HCT116 (cell line): ENCODE measurements at regions not wholly inside any gene's neighbourhood (a gene's known extent, or its start where the extent isn't known, plus 50 kb on each side); places are given as distances from the start of the nearest gene placed in this dataset.

Experiments
- ATAC-seq: fragments of 200-7000 bp; cut with Tn5 transposase; 2 replicates; pipeline ENCODE4 v1.9.1; 2020; ENCODE audit warnings: mild to moderate bottlenecking, moderate library complexity
- BruUV-seq: library from RNA; stranded (reverse); fragments of 400-500 nt; replicated peaks from 2 replicates; lab custom pipeline; 2021; lab: Mats Ljungman, UMichigan
- CTCF ChIA-PET: fragments of 300-600 bp; sonication (Branson Sonifier 250); formaldehyde crosslinking; loops from one replicate; lab custom pipeline; 2021; ENCODE audit warnings: antibody characterized with exemption; lab: Charles Lee
- POLR2A ChIA-PET: fragments of 300-600, 350-600 bp; sonication (Branson Sonifier 250); formaldehyde crosslinking; loops from one replicate; lab custom pipeline; 2021; ENCODE audit warnings: antibody characterized with exemption; lab: Charles Lee
- RAD21 ChIA-PET, 2 experiments: fragments of 300-600 bp; sonication (Branson Sonifier 250); formaldehyde crosslinking; loops; one replicate each; lab custom pipeline; 2023; ENCODE audit warnings: low total read pairs in 2 of 2; ENCODE audit not compliant: uncharacterized antibody in 2 of 2, unreplicated experiment in 2 of 2, low non-redundant PET in 1 of 2; lab: Charles Lee
- DNase-seq: peaks from one replicate; pipeline ENCODE4 v3.0.0-alpha.2; 2010; ENCODE audit warnings: low read depth, low spot score
- H2AFZ ChIP-seq: fragments of 200-600 bp; shearing (Covaris generic), sonication (generic); 2 replicates; pipeline ENCODE4 v1.6.1; 2017; ENCODE audit warnings: low read depth, mixed run types, mixed read lengths, antibody characterized with exemption, low read length; ENCODE audit not compliant: poor library complexity, severe bottlenecking
- H3K27ac ChIP-seq: 2 replicates; pipeline ENCODE4 v1.5.1; 2012; ENCODE audit warnings: low read depth, low read length
- H3K27me3 ChIP-seq: fragments of 200-600 bp; sonication (generic); 2 replicates; pipeline ENCODE4 v1.6.1; 2016; ENCODE audit warnings: mixed run types, low read length, mixed read lengths; ENCODE audit not compliant: insufficient read depth
- H3K36me3 ChIP-seq, 2 experiments: fragments of 200-500 bp in 1 of 2; fragments of 200-600 bp in 1 of 2; sonication (Bioruptor generic) in 1 of 2; sonication (generic) in 1 of 2; 2 replicates each; pipeline versions ENCODE4 v1.5.1 to v1.6.1; 2014 to 2016; ENCODE audit warnings: low read length in 2 of 2, inconsistent platforms in 1 of 2, mixed read lengths in 1 of 2, mixed run types in 1 of 2; ENCODE audit not compliant: insufficient read depth in 2 of 2, control insufficient read depth in 1 of 2
- H3K4me1 ChIP-seq, 2 experiments: fragments of 200-600 bp in 1 of 2; sonication (generic) in 1 of 2; 2 replicates each; pipeline versions ENCODE4 v1.5.1 to v1.6.1; 2012 to 2017; ENCODE audit warnings: low read length in 2 of 2, inconsistent platforms in 1 of 2, mild to moderate bottlenecking in 1 of 2, mixed read lengths in 1 of 2, mixed run types in 1 of 2, moderate library complexity in 1 of 2; ENCODE audit not compliant: insufficient read depth in 2 of 2, control insufficient read depth in 1 of 2
- H3K4me2 ChIP-seq: fragments of 200-600 bp; sonication (generic); 2 replicates; pipeline ENCODE4 v1.6.1; 2017; ENCODE audit warnings: mixed run types, low read length, mixed read lengths
- H3K4me3 ChIP-seq, 2 experiments: fragments of 200-600 bp in 1 of 2; sonication (generic) in 1 of 2; replicated peaks in 1 of 2; 2 replicates each; pipeline ENCODE4 v1.5.1; 2011 to 2016; ENCODE audit warnings: low read length in 2 of 2, control low read depth in 1 of 2, low read depth in 1 of 2, mild to moderate bottlenecking in 1 of 2, mixed read lengths in 1 of 2, mixed run types in 1 of 2
- H3K79me2 ChIP-seq: fragments of 200-600 bp; sonication (generic); 2 replicates; pipeline ENCODE4 v1.6.1; 2017; ENCODE audit warnings: mild to moderate bottlenecking, mixed run types, low read length, moderate library complexity, mixed read lengths; ENCODE audit not compliant: insufficient read depth
- H3K9ac ChIP-seq: fragments of 200-600 bp; sonication (generic); 2 replicates; pipeline ENCODE4 v1.6.1; 2016; ENCODE audit warnings: low read length, mixed read lengths
- H3K9me2 ChIP-seq: fragments of 200-600 bp; sonication (generic), shearing (Covaris generic); 2 replicates; pipeline ENCODE4 v1.6.1; 2017; ENCODE audit warnings: mixed run types, mild to moderate bottlenecking, moderate library complexity; ENCODE audit not compliant: insufficient read depth
- H3K9me3 ChIP-seq, 2 experiments: fragments of 200-500 bp in 1 of 2; fragments of 200-600 bp in 1 of 2; sonication (Bioruptor generic) in 1 of 2; sonication (generic) in 1 of 2; 2 replicates each; pipeline ENCODE4 v1.6.1; 2014 to 2017; ENCODE audit warnings: low read length in 2 of 2, mixed read lengths in 2 of 2, inconsistent platforms in 1 of 2, low read depth in 1 of 2, mild to moderate bottlenecking in 1 of 2, mixed run types in 1 of 2, moderate library complexity in 1 of 2; ENCODE audit not compliant: control insufficient read depth in 1 of 2, insufficient read depth in 1 of 2
- H4K20me1 ChIP-seq: fragments of 200-600 bp; sonication (generic), shearing (Covaris generic); 2 replicates; pipeline ENCODE4 v1.6.1; 2017; ENCODE audit warnings: mixed run types, mild to moderate bottlenecking, moderate library complexity; ENCODE audit not compliant: insufficient read depth
- EZH2 ChIP-seq: fragments of 200-600 bp; sonication (generic); IDR thresholded peaks from 2 replicates; pipeline ENCODE4 v1.6.1; 2017; ENCODE audit warnings: antibody characterized with exemption, mixed run types
- JUND ChIP-seq: IDR thresholded peaks from 2 replicates; pipeline ENCODE4 v1.6.1; 2012
- RAD21 ChIP-seq: IDR thresholded peaks from 2 replicates; pipeline ENCODE4 v1.6.1; 2012; ENCODE audit warnings: low read depth, mild to moderate bottlenecking
- SIN3A ChIP-seq: IDR thresholded peaks from 2 replicates; pipeline ENCODE4 v1.6.1; 2012; ENCODE audit warnings: low read depth
- ZBTB33 ChIP-seq: IDR thresholded peaks from 2 replicates; pipeline ENCODE4 v1.6.1; 2011; ENCODE audit warnings: mild to moderate bottlenecking, low read length, moderate library complexity; ENCODE audit not compliant: insufficient replicate concordance; ENCODE audit errors: extremely low read depth
- intact Hi-C: fragments of 100-400 bp; cut with micrococcal nuclease; formaldehyde crosslinking; loops from 2 replicates; pipeline ENCODE4 v1.10.0; 2022
- TF ChIP-seq, protein P1 (sequence below): IDR thresholded peaks from 2 replicates; pipeline ENCODE4 v1.6.1; 2012; ENCODE audit warnings: low read depth

DNA sequence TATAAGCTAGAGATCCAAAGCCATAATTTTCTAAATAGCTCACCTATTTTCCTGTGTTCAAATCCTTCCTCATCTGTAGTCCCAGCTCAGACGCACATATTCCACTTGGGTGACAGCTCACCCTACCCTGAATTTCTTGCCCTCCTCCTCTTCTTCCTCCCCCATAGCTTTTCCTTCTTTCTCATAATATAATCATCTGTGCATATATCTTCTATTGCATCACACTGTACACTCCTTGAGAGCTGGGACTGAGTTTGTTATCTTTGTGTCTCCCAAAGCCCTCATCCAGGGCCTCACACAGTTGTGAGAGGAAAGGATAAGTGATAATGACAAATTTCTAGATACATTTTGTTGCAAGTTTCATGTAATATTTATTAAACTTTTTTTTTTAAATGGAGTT, 55.9 kb upstream of the RTN4 start:
- no peaks in the 10 kb centered on the region for H3K36me3 ChIP-seq
- TF ChIP-seq, protein P1, sequence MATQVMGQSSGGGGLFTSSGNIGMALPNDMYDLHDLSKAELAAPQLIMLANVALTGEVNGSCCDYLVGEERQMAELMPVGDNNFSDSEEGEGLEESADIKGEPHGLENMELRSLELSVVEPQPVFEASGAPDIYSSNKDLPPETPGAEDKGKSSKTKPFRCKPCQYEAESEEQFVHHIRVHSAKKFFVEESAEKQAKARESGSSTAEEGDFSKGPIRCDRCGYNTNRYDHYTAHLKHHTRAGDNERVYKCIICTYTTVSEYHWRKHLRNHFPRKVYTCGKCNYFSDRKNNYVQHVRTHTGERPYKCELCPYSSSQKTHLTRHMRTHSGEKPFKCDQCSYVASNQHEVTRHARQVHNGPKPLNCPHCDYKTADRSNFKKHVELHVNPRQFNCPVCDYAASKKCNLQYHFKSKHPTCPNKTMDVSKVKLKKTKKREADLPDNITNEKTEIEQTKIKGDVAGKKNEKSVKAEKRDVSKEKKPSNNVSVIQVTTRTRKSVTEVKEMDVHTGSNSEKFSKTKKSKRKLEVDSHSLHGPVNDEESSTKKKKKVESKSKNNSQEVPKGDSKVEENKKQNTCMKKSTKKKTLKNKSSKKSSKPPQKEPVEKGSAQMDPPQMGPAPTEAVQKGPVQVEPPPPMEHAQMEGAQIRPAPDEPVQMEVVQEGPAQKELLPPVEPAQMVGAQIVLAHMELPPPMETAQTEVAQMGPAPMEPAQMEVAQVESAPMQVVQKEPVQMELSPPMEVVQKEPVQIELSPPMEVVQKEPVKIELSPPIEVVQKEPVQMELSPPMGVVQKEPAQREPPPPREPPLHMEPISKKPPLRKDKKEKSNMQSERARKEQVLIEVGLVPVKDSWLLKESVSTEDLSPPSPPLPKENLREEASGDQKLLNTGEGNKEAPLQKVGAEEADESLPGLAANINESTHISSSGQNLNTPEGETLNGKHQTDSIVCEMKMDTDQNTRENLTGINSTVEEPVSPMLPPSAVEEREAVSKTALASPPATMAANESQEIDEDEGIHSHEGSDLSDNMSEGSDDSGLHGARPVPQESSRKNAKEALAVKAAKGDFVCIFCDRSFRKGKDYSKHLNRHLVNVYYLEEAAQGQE = no peak
- TF ChIP-seq ZBTB33 = no peak
- no peak for TF ChIP-seq SIN3A
- TF ChIP-seq JUND = no peak
- TF ChIP-seq EZH2 = no peak
- TF ChIP-seq RAD21 = no peak
- intact Hi-C loops = no loop called here
- no peak overlapping the region for H3K27ac ChIP-seq
- no peak overlapping the region for H3K4me3 ChIP-seq
- CTCF ChIA-PET = no interaction called here
- RAD21 ChIA-PET = no interaction called here
- no peaks in the 10 kb centered on the region for H4K20me1 ChIP-seq
- no peaks in the 10 kb centered on the region for H3K9me2 ChIP-seq
- no peaks in the 10 kb centered on the region for H3K9me3 ChIP-seq
- DNase-seq (no peak), ATAC-seq (no peak)
- POLR2A ChIA-PET = interaction anchor here (1.7 to 2.0 kb wide), 3 partner anchors 9 to 56 kb away, joined by 5 to 11 read pairs (median 8); partner anchors contain the start of gene RTN4
- no peak overlapping the region for H3K9ac ChIP-seq
- no peaks in the 10 kb centered on the region for H3K27me3 ChIP-seq
- H3K4me1 ChIP-seq = peaks cover 15 to 23% of the 10 kb centered on the region in 2 experiments
- H3K79me2 ChIP-seq = no peaks in the 10 kb centered on the region
- H3K4me2 ChIP-seq = no peak overlapping the region
- no peak overlapping the region for H2AFZ ChIP-seq
- no TSS peak for BruUV-seq
